HFFc6 (cell line): ENCODE measurements at regions not wholly inside any gene's neighbourhood (a gene's known extent, or its start where the extent isn't known, plus 50 kb on each side); places are given as distances from the start of the nearest gene placed in this dataset.

ENCODE experiments used
- DNase-seq: peaks from one replicate; pipeline ENCODE4 v3.0.0-alpha.2; 2018
- H3K27ac Mint-ChIP-seq: 2 replicates; pipeline ENCODE4 v1.8.0; 2020; ENCODE audit warnings: mild to moderate bottlenecking, mixed read lengths
- H3K27me3 Mint-ChIP-seq: 2 replicates; pipeline ENCODE4 v1.8.0; 2021; ENCODE audit warnings: mild to moderate bottlenecking, moderate library complexity, mixed read lengths; ENCODE audit not compliant: insufficient read depth
- H3K36me3 Mint-ChIP-seq: 2 replicates; pipeline ENCODE4 v1.8.0; 2021; ENCODE audit warnings: low read depth, mixed read lengths
- H3K4me1 Mint-ChIP-seq: 2 replicates; pipeline ENCODE4 v1.8.0; 2020; ENCODE audit warnings: low read depth, mixed read lengths
- H3K4me3 Mint-ChIP-seq: 2 replicates; pipeline ENCODE4 v1.8.0; 2020; ENCODE audit warnings: mild to moderate bottlenecking, moderate library complexity, mixed read lengths
- H3K9me3 Mint-ChIP-seq: 2 replicates; pipeline ENCODE4 v1.8.0; 2020; ENCODE audit warnings: mild to moderate bottlenecking, mixed read lengths
- CTCF ChIP-seq: fragments of 200-600 bp; sonication (generic); IDR thresholded peaks from 2 replicates; pipeline ENCODE4 v1.5.0; 2021; ENCODE audit warnings: antibody characterized with exemption, mild to moderate bottlenecking

DNA sequence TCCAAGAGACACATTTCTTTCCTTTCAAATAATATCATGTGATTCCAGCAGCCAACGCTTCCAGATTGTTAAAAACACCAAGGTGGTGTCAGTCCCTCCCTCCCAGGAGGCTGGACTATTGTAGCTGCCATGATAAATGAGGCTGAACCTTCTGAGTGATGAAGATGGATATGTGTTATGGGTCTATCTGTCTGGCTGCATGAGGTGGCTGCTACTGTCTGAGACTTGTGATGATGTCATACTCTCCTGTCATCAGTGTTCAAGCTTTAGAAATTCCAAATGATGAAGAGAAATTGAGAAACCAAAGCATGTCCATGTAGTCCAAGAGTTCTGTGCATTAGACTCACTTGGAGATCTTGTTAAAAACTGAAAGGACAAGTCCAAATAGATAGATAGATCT is 683.0 kb downstream of the NTRK3 start:
- Mint-ChIP-seq H3K27me3 (peaks cover 8% of the 10 kb centered on the region), H3K9me3 (no peaks in the 10 kb centered on the region), H3K36me3 (no peaks in the 10 kb centered on the region), H3K4me3 (no peak overlapping the region), H3K4me1 (peaks cover 46% of the 10 kb centered on the region), H3K27ac (no peak overlapping the region)
- no peak for TF ChIP-seq CTCF
- no peak for DNase-seq

DNA sequence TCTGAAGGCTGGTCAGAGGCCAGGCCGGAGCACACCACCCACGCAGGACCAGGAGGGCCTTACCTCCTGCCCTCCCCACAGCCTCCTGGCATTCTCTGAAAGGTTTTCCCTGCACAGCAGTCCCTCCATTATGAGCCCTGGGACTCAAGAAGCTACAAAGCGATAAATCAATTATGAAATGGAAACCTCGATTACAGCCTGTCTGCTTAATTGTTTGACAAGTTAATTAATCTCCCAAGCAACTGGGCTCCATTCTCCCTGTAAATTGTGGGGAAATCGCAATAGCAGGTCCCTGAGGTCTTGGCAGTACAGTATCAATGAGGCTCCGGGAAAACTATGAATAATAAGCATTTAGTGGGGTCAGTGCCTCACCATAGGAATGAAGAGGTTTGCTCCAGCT is 683.5 kb downstream of the NTRK3 start:
- no peak overlapping the region for H3K4me3 Mint-ChIP-seq
- no peak for DNase-seq
- no peak for TF ChIP-seq CTCF
- no peaks in the 10 kb centered on the region for H3K9me3 Mint-ChIP-seq
- H3K36me3 Mint-ChIP-seq = no peaks in the 10 kb centered on the region
- no peak overlapping the region for H3K27ac Mint-ChIP-seq
- peaks cover 46% of the 10 kb centered on the region for H3K4me1 Mint-ChIP-seq
- H3K27me3 Mint-ChIP-seq = peaks cover 8% of the 10 kb centered on the region

DNA sequence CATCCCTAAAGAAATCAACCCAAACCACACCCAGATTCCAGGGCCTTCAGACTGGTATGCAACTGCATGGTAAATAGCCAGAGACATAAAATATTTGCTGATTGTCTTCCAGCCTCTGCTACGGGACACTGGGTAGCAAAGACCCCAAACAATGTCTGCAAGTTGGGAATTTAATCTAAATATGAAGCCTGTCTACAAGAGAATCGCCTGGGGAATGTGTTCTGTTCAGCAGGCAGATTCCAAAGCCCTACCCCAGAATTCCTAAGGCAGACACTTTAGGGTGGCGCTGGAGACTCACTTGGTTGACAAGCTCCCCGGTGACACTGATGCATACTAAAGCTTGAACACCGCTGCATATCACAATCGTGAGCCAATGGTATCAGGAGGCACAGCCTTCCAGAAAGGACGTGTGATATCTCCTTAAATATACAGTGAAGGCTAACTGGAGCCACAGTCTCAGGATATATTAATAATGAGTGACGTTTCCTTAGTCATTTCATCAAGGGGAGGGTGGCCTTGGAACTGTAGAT is 684.1 kb downstream of the NTRK3 start:
- no peaks in the 10 kb centered on the region for H3K36me3 Mint-ChIP-seq
- no peak overlapping the region for H3K4me3 Mint-ChIP-seq
- no peak overlapping the region for H3K27ac Mint-ChIP-seq
- peaks cover 9% of the 10 kb centered on the region for H3K27me3 Mint-ChIP-seq
- peaks cover 46% of the 10 kb centered on the region for H3K4me1 Mint-ChIP-seq
- no peaks in the 10 kb centered on the region for H3K9me3 Mint-ChIP-seq
- DNase-seq = no peak
- TF ChIP-seq CTCF = no peak

GRCh38 chr15:87570206-87570605 is 686.3 kb downstream of the NTRK3 start:
- Mint-ChIP-seq H3K27ac (no peak overlapping the region), H3K27me3 (peaks cover 10% of the 10 kb centered on the region), H3K36me3 (no peaks in the 10 kb centered on the region), H3K9me3 (no peaks in the 10 kb centered on the region), H3K4me1 (peaks cover 46% of the 10 kb centered on the region), H3K4me3 (peak overlapping the region; percentile 69)
- no peak for DNase-seq
- no peak for TF ChIP-seq CTCF

- TF ChIP-seq CTCF = no peak
- DNase-seq = no peak
- peaks cover 46% of the 10 kb centered on the region for H3K4me1 Mint-ChIP-seq
- peaks cover 11% of the 10 kb centered on the region for H3K27me3 Mint-ChIP-seq
- H3K4me3 Mint-ChIP-seq = no peak overlapping the region
- H3K36me3 Mint-ChIP-seq = no peaks in the 10 kb centered on the region
- no peak overlapping the region for H3K27ac Mint-ChIP-seq
- H3K9me3 Mint-ChIP-seq = no peaks in the 10 kb centered on the region
Observed at GRCh38 chr15:87569581-87569980, 687.0 kb downstream of the NTRK3 start.
